ENCODE measurements at regions not wholly inside any gene's neighbourhood (a gene's known extent, or its start where the extent isn't known, plus 50 kb on each side); places are given as distances from the start of the nearest gene placed in this dataset.
A peak's percentile ranks its signal among the peaks of the same experiment; 100 is the strongest.

- FAIRE-seq, result no peak
- DNase-seq (ENCODE audit: low read depth), result peak; percentile 50
These were observed 141.1 kb downstream of the RCN1 start for GRCh38 chr11:32231909-32232493.

GRCh38 chr11:32232516-32232915 lies 141.6 kb downstream of the RCN1 start:
- FAIRE-seq, result no peak
- H3K4me3 ChIP-seq (ENCODE audit: low read depth, low read length), result no peak overlapping the region

More at GRCh38 chr11:32231909-32232493, 141.1 kb downstream of the RCN1 start:
- TF ChIP-seq, protein P1, sequence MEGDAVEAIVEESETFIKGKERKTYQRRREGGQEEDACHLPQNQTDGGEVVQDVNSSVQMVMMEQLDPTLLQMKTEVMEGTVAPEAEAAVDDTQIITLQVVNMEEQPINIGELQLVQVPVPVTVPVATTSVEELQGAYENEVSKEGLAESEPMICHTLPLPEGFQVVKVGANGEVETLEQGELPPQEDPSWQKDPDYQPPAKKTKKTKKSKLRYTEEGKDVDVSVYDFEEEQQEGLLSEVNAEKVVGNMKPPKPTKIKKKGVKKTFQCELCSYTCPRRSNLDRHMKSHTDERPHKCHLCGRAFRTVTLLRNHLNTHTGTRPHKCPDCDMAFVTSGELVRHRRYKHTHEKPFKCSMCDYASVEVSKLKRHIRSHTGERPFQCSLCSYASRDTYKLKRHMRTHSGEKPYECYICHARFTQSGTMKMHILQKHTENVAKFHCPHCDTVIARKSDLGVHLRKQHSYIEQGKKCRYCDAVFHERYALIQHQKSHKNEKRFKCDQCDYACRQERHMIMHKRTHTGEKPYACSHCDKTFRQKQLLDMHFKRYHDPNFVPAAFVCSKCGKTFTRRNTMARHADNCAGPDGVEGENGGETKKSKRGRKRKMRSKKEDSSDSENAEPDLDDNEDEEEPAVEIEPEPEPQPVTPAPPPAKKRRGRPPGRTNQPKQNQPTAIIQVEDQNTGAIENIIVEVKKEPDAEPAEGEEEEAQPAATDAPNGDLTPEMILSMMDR (IDR thresholded peaks at IDR 0.05; ENCODE audit: insufficient read depth, low read length, severe bottlenecking), result peak; percentile 80
- Histone ChIP-seq H3K4me3 (ENCODE audit: low read depth, low read length) (no peak overlapping the region), H3K27me3 (ENCODE audit: control insufficient read depth, insufficient read depth, low read length) (no peaks in the 10 kb centered on the region), H3K36me3 (ENCODE audit: control insufficient read depth, insufficient read depth, low read length) (no peaks in the 10 kb centered on the region)

DNA sequence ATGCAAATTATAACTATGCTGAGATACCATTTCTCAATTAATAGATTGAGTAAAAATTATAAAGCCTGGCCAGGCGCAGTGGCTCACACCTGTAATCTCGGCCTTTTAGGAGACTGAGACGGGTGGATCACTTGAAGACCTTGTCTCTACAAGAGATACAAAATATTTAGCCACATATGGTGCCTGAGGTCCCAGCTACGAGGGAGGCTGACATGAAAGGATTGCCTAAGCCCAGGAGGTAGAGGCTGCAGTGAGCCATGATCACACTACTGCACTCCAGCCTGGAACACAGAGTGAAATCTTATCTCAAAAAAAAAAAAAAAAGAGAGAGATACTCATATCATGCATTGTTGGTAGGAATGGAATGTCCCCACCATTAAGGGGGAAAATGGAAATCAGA lies 142.4 kb downstream of the RCN1 start:
- no peaks in the 10 kb centered on the region for H3K27me3 ChIP-seq (ENCODE audit: control insufficient read depth, insufficient read depth, low read length)
- TF ChIP-seq, protein P1 (IDR thresholded peaks at IDR 0.05; ENCODE audit: insufficient read depth, low read length, severe bottlenecking), result no peak
- no peak for FAIRE-seq
- DNase-seq (ENCODE audit: low read depth), result no peak
- no peaks in the 10 kb centered on the region for H3K36me3 ChIP-seq (ENCODE audit: control insufficient read depth, insufficient read depth, low read length)
- H3K4me3 ChIP-seq (ENCODE audit: low read depth, low read length), result no peak overlapping the region

More at GRCh38 chr11:32232516-32232915, 141.6 kb downstream of the RCN1 start:
- DNase-seq (ENCODE audit: low read depth), result no peak
- Histone ChIP-seq H3K36me3 (ENCODE audit: control insufficient read depth, insufficient read depth, low read length) (no peaks in the 10 kb centered on the region), H3K27me3 (ENCODE audit: control insufficient read depth, insufficient read depth, low read length) (no peaks in the 10 kb centered on the region)
- TF ChIP-seq, protein P1 (IDR thresholded peaks at IDR 0.05; ENCODE audit: insufficient read depth, low read length, severe bottlenecking), result no peak

GRCh38 chr11:32233928-32234327 lies 143.1 kb downstream of the RCN1 start:
- Histone ChIP-seq H3K36me3 (ENCODE audit: control insufficient read depth, insufficient read depth, low read length) (no peaks in the 10 kb centered on the region), H3K27me3 (ENCODE audit: control insufficient read depth, insufficient read depth, low read length) (no peaks in the 10 kb centered on the region), H3K4me3 (ENCODE audit: low read depth, low read length) (no peak overlapping the region)
- TF ChIP-seq, protein P1 (IDR thresholded peaks at IDR 0.05; ENCODE audit: insufficient read depth, low read length, severe bottlenecking), result no peak
- DNase-seq (ENCODE audit: low read depth) (no peak), FAIRE-seq (no peak)

- Histone ChIP-seq H3K4me3 (ENCODE audit: low read depth, low read length) (no peak overlapping the region), H3K36me3 (ENCODE audit: control insufficient read depth, insufficient read depth, low read length) (no peaks in the 10 kb centered on the region), H3K27me3 (ENCODE audit: control insufficient read depth, insufficient read depth, low read length) (no peaks in the 10 kb centered on the region)
- FAIRE-seq, result no peak
- TF ChIP-seq, protein P1 (IDR thresholded peaks at IDR 0.05; ENCODE audit: insufficient read depth, low read length, severe bottlenecking), result no peak
- peak; percentile 14 for DNase-seq (ENCODE audit: low read depth)
These were observed 153.6 kb downstream of the RCN1 start for GRCh38 chr11:32244453-32244852.

- H3K36me3 ChIP-seq (ENCODE audit: control insufficient read depth, insufficient read depth, low read length), result no peaks in the 10 kb centered on the region
- no peak for FAIRE-seq
- DNase-seq (ENCODE audit: low read depth), result no peak
- no peak overlapping the region for H3K4me3 ChIP-seq (ENCODE audit: low read depth, low read length)
- TF ChIP-seq, protein P1 (IDR thresholded peaks at IDR 0.05; ENCODE audit: insufficient read depth, low read length, severe bottlenecking), result no peak
- H3K27me3 ChIP-seq (ENCODE audit: control insufficient read depth, insufficient read depth, low read length), result no peaks in the 10 kb centered on the region
These were observed 162.8 kb downstream of the RCN1 start for GRCh38 chr11:32253706-32254105.

All from bronchial epithelial cell (primary cell).